Prostate gland (tissue), 2 donors: ENCODE measurements at regions not wholly inside any gene's neighbourhood (a gene's known extent, or its start where the extent isn't known, plus 50 kb on each side); places are given as distances from the start of the nearest gene placed in this dataset.

Source experiments
- POLR2A ChIP-seq: fragments of 450-650 bp; IDR thresholded peaks from one replicate; pipeline ENCODE4 v1.6.1; 2016; ENCODE audit warnings: antibody characterized with exemption, mild to moderate bottlenecking
- POLR2AphosphoS5 ChIP-seq: sonication (generic); formaldehyde crosslinking; IDR thresholded peaks from one replicate; pipeline ENCODE4 v1.6.1; 2017; ENCODE audit warnings: antibody characterized with exemption
- TF ChIP-seq, protein P1 (sequence below), 4 experiments: fragments of 200-600 bp in 2 of 4; fragments of 450-650 bp in 2 of 4; sonication (generic) in 2 of 4; IDR thresholded peaks; 1 replicate in 3 of 4; 2 replicates in 1 of 4; pipeline ENCODE4 v1.5.1; 2016 to 2019; ENCODE audit warnings: antibody characterized with exemption in 4 of 4, mild to moderate bottlenecking in 2 of 4, moderate library complexity in 2 of 4

DNA sequence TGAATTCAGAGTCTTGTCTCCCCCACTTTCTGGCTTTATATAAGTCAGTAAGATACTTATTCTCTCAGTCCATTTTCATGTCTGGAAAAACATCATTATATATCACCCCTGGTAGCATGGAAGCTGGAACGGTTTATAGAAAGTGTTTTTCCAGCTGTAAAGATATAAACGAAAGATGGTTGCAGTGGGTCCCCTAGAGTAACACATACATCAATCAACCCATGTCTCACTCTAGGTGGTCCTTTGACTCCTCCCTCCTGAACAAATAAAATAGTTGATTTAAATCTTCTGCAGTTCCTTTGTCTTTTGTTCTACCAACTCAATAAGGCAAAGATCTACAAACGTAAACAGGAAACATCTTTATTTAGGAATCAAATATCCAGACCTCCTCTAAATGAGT lies 1306.1 kb upstream of the TENM3 start:
- TF ChIP-seq POLR2A (no peak), POLR2AphosphoS5 (no peak)
- TF ChIP-seq, protein P1, sequence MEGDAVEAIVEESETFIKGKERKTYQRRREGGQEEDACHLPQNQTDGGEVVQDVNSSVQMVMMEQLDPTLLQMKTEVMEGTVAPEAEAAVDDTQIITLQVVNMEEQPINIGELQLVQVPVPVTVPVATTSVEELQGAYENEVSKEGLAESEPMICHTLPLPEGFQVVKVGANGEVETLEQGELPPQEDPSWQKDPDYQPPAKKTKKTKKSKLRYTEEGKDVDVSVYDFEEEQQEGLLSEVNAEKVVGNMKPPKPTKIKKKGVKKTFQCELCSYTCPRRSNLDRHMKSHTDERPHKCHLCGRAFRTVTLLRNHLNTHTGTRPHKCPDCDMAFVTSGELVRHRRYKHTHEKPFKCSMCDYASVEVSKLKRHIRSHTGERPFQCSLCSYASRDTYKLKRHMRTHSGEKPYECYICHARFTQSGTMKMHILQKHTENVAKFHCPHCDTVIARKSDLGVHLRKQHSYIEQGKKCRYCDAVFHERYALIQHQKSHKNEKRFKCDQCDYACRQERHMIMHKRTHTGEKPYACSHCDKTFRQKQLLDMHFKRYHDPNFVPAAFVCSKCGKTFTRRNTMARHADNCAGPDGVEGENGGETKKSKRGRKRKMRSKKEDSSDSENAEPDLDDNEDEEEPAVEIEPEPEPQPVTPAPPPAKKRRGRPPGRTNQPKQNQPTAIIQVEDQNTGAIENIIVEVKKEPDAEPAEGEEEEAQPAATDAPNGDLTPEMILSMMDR (IDR thresholded peaks at IDR 0.05) = no peak
